A204.1 (cell line): ENCODE measurements at regions not wholly inside any gene's neighbourhood (a gene's known extent, or its start where the extent isn't known, plus 50 kb on each side); places are given as distances from the start of the nearest gene placed in this dataset.
"Not testable (repeated sequence)": the region's sequence is repeated elsewhere in the genome, so short reads cannot be mapped to it uniquely, and the experiment has no call there.

Source experiments
- FAIRE-seq: peaks from 2 replicates; lab custom pipeline; 2012; peaks lifted over from hg19 to GRCh38; lab: Jason Lieb, UNC

- no peak for FAIRE-seq
Observed at GRCh38 chr16:65349626-65350025, 227.8 kb upstream of the CDH11 start.

GRCh38 chr16:65343556-65343955 lies 221.7 kb upstream of the CDH11 start:
- no peak for FAIRE-seq

DNA sequence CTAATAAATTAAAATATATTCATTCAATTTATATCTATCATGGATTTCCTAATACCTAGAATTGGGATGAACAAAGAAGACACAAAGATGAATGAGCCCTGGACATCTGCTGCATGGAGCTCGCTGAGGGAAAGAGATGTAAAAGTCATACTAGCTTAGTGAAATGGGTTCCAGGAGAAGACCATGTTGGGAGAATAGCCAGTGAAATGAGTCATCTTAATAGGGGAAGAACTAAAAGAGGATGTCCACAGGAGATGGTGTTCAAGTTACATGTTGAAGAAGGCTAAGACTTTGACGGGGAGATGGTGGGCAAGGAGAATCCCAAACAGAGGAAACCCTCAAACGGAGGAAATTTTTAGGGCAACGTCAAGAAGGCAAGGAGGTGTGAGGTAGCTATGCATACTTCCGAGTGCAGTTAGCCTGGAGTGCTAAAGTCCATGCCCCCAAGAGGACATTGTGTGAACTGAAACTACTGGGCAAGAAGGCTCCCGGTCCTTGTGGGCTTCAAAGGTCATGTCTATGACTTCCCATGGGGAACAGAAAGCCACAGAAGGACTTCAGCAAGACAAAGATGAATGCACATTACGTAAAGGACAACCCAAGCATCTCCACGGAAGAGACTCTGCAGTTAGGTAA lies 220.5 kb upstream of the CDH11 start:
- FAIRE-seq = no peak

- no peak for FAIRE-seq
Observed at GRCh38 chr16:65339062-65339461, 217.2 kb upstream of the CDH11 start.

DNA sequence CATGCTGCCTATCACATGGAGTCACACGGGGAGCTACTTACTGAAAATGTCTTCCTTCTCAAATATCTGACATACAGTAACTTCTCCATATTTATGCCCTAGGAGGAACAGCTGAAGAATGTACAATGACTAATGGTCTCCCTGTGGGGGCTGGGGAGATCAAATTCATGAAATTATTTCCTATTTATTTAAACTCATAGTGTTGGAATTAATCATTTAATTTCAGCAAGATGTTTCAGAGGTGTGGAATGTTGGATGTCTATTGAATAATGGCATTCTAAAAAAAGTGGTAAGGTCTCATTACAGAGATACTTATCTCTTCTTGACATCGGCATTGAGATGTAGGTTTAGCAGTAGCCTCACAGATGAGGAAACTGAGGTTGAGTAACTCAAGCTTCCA lies 214.3 kb upstream of the CDH11 start:
- no peak for FAIRE-seq

DNA sequence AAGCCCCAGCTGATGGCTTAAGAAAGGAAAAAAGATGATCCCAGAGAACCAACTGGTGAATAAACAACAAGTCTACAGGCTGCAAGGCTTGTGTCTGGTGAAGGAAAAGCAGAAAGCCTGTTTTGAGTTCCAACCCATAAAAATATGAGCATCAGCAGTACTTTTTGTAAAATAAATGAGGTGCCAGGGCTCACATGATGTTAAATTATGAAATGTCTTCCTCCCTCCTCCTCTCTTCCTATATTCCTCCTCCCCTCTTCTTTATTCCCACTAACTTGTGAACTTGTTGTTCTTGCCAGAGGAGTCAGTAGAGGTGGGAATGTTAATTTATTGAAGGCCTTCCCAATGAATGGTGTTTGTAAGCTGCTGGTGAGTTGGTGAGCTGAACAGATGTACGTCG lies 212.2 kb upstream of the CDH11 start:
- FAIRE-seq = no peak

GRCh38 chr16:65333283-65333682 lies 211.4 kb upstream of the CDH11 start:
- FAIRE-seq = no peak

DNA sequence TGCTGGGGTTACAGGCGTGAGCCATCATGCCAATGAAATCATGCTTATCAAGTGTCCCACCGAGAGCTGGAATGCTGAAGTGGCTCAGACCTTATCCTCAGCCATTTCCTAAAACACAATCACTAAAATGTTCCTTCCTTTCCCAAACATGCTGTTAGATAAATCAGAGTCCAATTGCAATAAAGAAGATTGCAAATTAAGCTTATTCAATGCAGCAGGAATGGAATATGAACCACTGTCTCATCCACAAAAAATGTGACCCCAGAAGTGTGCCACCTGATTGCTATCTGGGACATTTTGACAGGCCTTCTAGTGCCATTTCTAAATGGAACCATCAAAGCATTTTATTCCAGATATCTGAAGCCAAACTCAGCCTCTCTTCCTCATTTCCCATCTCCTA lies 205.5 kb upstream of the CDH11 start:
- no peak for FAIRE-seq

- FAIRE-seq = peak; percentile 46
Observed at GRCh38 chr16:65323655-65324237, 201.9 kb upstream of the CDH11 start.

DNA sequence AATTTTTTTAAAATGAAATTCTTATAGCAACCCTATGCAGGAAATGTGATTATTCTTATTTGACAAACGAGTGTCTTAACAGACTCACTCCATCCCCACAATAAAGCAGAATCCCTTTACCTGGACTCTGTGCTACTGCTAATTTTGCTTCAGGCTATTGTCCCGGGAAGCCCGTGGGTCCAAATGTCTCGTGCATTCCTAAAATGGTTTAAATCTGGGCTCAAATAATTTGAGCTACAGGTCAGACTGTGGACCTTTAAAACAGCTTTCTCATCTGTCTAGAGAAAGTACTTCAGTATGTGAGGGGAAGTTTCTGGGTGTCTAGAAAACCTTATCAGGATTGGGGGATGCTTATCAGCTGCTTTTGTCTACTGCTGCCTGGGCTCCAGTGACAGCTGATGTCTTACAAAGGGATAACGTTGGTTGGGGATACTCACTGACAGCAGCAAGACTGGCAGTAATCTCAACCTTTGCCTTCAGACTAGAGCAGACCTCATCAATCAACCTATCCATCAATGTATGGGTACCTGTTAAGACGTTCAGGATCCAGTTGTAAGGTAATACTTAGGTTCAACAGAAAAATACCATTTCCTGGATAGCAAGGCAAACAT lies 197.9 kb upstream of the CDH11 start:
- no peak for FAIRE-seq

GRCh38 chr16:65318590-65319257 lies 196.9 kb upstream of the CDH11 start:
- no peak for FAIRE-seq

GRCh38 chr16:65318138-65318537 lies 196.3 kb upstream of the CDH11 start:
- FAIRE-seq = no peak

- no peak for FAIRE-seq
Observed at GRCh38 chr16:65316808-65317207, 194.9 kb upstream of the CDH11 start.

GRCh38 chr16:65315081-65315780 lies 193.4 kb upstream of the CDH11 start:
- no peak for FAIRE-seq

DNA sequence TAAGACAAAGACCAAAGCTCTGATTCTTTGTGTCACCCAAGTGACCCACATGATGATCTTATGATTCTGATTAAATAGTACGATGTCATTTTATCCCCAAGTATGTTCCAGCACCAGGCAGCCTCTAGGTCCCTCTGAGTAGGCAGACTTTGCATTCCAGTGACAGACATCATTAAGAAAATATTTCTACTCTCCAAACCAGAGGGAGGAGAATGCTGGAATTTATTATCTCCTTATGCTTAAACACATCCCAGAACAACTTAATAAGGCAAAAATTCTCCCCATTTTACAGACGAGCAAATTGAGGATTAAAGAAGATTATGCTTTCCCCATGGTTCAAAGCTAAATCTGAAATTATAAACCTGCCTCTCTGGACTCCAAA lies 192.8 kb upstream of the CDH11 start:
- no peak for FAIRE-seq

GRCh38 chr16:65313936-65314626 lies 192.2 kb upstream of the CDH11 start:
- FAIRE-seq = no peak

- no peak for FAIRE-seq
Observed at GRCh38 chr16:65312795-65313194, 190.9 kb upstream of the CDH11 start.

DNA sequence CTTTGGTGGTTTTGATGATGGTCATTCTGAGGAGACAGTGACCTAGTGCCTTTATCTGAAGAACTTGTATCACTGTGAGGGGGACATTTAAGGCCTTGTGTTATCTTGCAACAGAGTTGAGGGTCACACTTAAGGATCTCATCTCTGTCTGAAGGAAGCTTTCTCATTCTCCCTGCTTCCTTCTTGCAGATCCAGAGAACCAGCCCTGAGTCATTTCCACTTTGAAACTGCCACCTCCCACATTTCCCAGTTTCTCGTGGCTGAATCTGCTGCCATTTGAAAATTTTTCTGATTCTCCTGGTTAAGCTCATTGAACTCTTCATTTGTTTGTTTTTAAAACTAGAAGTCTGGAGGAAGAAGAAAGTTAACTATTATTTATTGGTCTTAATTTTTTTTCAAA lies 190.2 kb upstream of the CDH11 start:
- FAIRE-seq = no peak

DNA sequence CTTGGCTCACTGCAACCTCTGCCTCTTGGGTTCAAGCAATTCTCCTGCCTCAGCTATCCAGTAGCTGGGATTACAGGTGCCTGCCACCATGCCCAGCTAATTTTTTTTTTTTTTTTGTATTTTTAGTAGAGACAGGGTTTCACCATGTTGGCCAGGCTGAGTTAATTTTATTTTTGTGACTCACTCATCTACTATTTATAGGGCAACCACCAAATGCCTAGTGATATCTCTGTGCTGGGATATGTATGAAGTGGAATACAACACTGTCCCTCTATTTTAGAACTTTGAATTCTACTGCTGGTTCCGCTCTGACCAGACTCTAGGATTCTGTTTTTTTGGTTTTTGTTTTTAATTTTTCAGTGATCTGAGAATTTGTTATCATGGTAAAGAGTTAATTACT lies 188.6 kb upstream of the CDH11 start:
- FAIRE-seq = not testable (repeated sequence)

- FAIRE-seq = no peak
Observed at GRCh38 chr16:65309354-65309753, 187.5 kb upstream of the CDH11 start.

DNA sequence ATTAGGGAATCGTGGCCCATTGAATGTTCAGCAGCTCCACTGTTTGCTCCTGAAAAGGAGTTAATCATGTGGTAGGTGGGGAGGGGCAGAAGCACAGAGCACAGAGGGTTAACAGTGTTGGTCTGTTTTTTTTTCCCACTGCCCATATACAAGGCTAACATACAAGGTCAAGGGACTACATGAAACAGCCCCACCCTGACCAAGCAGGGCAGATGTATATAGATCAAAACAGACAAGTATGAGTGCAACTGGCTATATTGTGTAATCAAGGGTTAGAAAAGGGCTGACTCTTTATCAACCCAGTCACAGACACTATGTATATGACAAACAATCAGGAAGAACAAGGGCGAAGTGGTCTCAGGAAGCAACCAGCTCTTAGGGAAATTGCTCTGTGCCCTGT lies 186.6 kb upstream of the CDH11 start:
- FAIRE-seq = no peak

GRCh38 chr16:65307286-65307685 lies 185.4 kb upstream of the CDH11 start:
- no peak for FAIRE-seq
